Keratinocyte (primary cell): ENCODE measurements at regions not wholly inside any gene's neighbourhood (a gene's known extent, or its start where the extent isn't known, plus 50 kb on each side); places are given as distances from the start of the nearest gene placed in this dataset.
A peak's percentile ranks its signal among the peaks of the same experiment; 100 is the strongest.

Experiments
- DNase-seq: peaks from one replicate; pipeline ENCODE4 v3.0.0-alpha.2; 2011; ENCODE audit warnings: low read depth, missing footprints, low spot score
- FAIRE-seq: peaks from 2 replicates; lab custom pipeline; 2011; peaks lifted over from hg19 to GRCh38; lab: Jason Lieb, UNC
- H2AFZ ChIP-seq: 2 replicates; pipeline ENCODE4 v1.6.0; 2012; ENCODE audit warnings: low read length, control low read depth, inconsistent platforms; ENCODE audit not compliant: control insufficient read depth
- H3K27ac ChIP-seq: 2 replicates; pipeline ENCODE4 v1.5.1; 2011; ENCODE audit warnings: low read length; ENCODE audit not compliant: control insufficient read depth, insufficient read depth
- H3K27me3 ChIP-seq: 3 replicates; pipeline ENCODE4 v1.6.0; 2011; ENCODE audit warnings: low read length; ENCODE audit not compliant: control insufficient read depth, insufficient read depth; ENCODE audit errors: extremely low read depth
- H3K36me3 ChIP-seq, 2 experiments: 2 replicates in 1 of 2; 3 replicates in 1 of 2; pipeline ENCODE4 v1.5.1; 2011; ENCODE audit warnings: low read length in 2 of 2, mild to moderate bottlenecking in 1 of 2; ENCODE audit not compliant: control insufficient read depth in 2 of 2, insufficient read depth in 2 of 2; ENCODE audit errors: extremely low read depth in 1 of 2
- H3K4me1 ChIP-seq: 3 replicates; pipeline ENCODE4 v1.5.1; 2011; ENCODE audit warnings: low read length; ENCODE audit not compliant: control insufficient read depth, insufficient read depth; ENCODE audit errors: extremely low read depth
- H3K4me2 ChIP-seq: 3 replicates; pipeline ENCODE4 v1.6.0; 2011; ENCODE audit warnings: low read depth, low read length; ENCODE audit not compliant: control insufficient read depth, insufficient read depth; ENCODE audit errors: extremely low read depth
- H3K4me3 ChIP-seq, 3 experiments: fragments of 200-600 bp in 1 of 3; sonication (generic) in 1 of 3; 2 replicates in 2 of 3; 3 replicates in 1 of 3; pipeline ENCODE4 v1.5.1; 2011 to 2016; ENCODE audit warnings: low read length in 3 of 3, mild to moderate bottlenecking in 3 of 3, control low read depth in 2 of 3, inconsistent platforms in 1 of 3, low read depth in 1 of 3, mixed read lengths in 1 of 3, mixed run types in 1 of 3, moderate library complexity in 1 of 3; ENCODE audit not compliant: control insufficient read depth in 2 of 3, insufficient read depth in 2 of 3; ENCODE audit errors: extremely low read depth in 1 of 3
- H3K79me2 ChIP-seq: 2 replicates; pipeline ENCODE4 v1.6.0; 2012; ENCODE audit warnings: low read length; ENCODE audit not compliant: control insufficient read depth, insufficient read depth
- H3K9ac ChIP-seq: 3 replicates; pipeline ENCODE4 v1.6.0; 2011; ENCODE audit warnings: low read length; ENCODE audit not compliant: control insufficient read depth, insufficient read depth; ENCODE audit errors: extremely low read depth
- H3K9me1 ChIP-seq: 3 replicates; pipeline ENCODE4 v1.6.0; 2011; ENCODE audit warnings: low read length; ENCODE audit not compliant: control insufficient read depth, insufficient read depth; ENCODE audit errors: extremely low read depth
- H3K9me3 ChIP-seq: 2 replicates; pipeline ENCODE4 v1.5.1; 2012; ENCODE audit warnings: low read depth, low read length; ENCODE audit not compliant: control insufficient read depth
- H4K20me1 ChIP-seq: 3 replicates; pipeline ENCODE4 v1.6.0; 2011; ENCODE audit warnings: low read length; ENCODE audit not compliant: control insufficient read depth, insufficient read depth; ENCODE audit errors: extremely low read depth
- CTCF ChIP-seq, 3 experiments: IDR thresholded peaks in 1 of 3; conservative IDR thresholded peaks in 1 of 3; optimal IDR thresholded peaks in 1 of 3; 2 replicates in 2 of 3; 3 replicates in 1 of 3; pipeline versions ENCODE3 to v1.5.1; 2011; ENCODE audit warnings: low read length in 3 of 3, mild to moderate bottlenecking in 3 of 3, moderate library complexity in 2 of 3, control low read depth in 1 of 3, inconsistent platforms in 1 of 3; ENCODE audit not compliant: insufficient read depth in 2 of 3; ENCODE audit errors: extremely low read depth in 1 of 3
- EZH2 ChIP-seq: IDR thresholded peaks from one replicate; pipeline ENCODE4 v1.6.1; 2012; ENCODE audit warnings: inconsistent platforms, mild to moderate bottlenecking, low read length, moderate library complexity
- dilution Hi-C: fragments of 300-500 bp; cut with MboI; formaldehyde crosslinking; loops from one replicate; pipeline ENCODE4 v1.7.0; 2020; ENCODE audit warnings: low sequenced_read_pairs; ENCODE audit not compliant: extremely low pct_ligation_motif_present

- Histone ChIP-seq H3K4me2 (no peak overlapping the region), H2AFZ (peak overlapping the region; percentile 41), H3K9me3 (no peaks in the 10 kb centered on the region), H3K9me1 (no peaks in the 10 kb centered on the region), H4K20me1 (no peaks in the 10 kb centered on the region), H3K27me3 (no peaks in the 10 kb centered on the region), H3K4me3 (no peak overlapping the region), H3K27ac (no peak overlapping the region), H3K36me3 (no peaks in the 10 kb centered on the region), H3K4me1 (peaks cover 29% of the 10 kb centered on the region), H3K79me2 (no peaks in the 10 kb centered on the region), H3K9ac (no peak overlapping the region)
- dilution Hi-C loops = no loop called here
- FAIRE-seq (peak; percentile 41), DNase-seq (no peak)
- TF ChIP-seq EZH2 (no peak), CTCF (optimal IDR thresholded peaks at IDR 0.05 in 1 of 3, IDR thresholded peaks at IDR 0.05 in 1 of 3, conservative IDR thresholded peaks at IDR 0.05 in 1 of 3; ENCODE audit: extremely low read depth in 1 of 3, insufficient read depth in 2 of 3, low read length in 3 of 3) (no peak)
Measured at GRCh38 chr1:82227306-82228095, 426.8 kb downstream of the ADGRL2 start.

DNA sequence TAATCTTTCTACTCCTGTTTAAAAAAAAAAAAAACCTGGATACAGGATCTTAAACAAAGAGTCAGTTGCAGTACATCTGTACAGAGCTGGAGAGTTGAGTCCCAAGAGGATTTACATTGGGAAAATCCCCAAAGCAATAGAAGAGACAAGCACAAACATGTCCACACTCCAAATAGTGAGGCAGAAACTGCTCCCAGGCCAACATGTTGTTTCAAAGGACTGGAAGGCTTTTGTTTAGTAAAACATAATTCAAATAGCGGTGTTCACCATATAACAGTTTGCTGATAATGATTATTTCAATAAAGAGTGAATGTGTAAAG is 425.4 kb downstream of the ADGRL2 start:
- no peak overlapping the region for H3K9ac ChIP-seq
- no peak for TF ChIP-seq CTCF (optimal IDR thresholded peaks at IDR 0.05 in 1 of 3, IDR thresholded peaks at IDR 0.05 in 1 of 3, conservative IDR thresholded peaks at IDR 0.05 in 1 of 3; ENCODE audit: extremely low read depth in 1 of 3, insufficient read depth in 2 of 3, low read length in 3 of 3)
- TF ChIP-seq EZH2 = no peak
- peaks cover 29% of the 10 kb centered on the region for H3K4me1 ChIP-seq
- H4K20me1 ChIP-seq = no peaks in the 10 kb centered on the region
- H3K27ac ChIP-seq = peak overlapping the region; percentile 62
- H3K36me3 ChIP-seq = no peaks in the 10 kb centered on the region
- FAIRE-seq (peak; percentile 87), DNase-seq (peak; percentile 19)
- no peaks in the 10 kb centered on the region for H3K9me1 ChIP-seq
- H3K4me3 ChIP-seq = peak overlapping the region in 1 of 3 experiments; percentile 12
- no peaks in the 10 kb centered on the region for H3K27me3 ChIP-seq
- no peaks in the 10 kb centered on the region for H3K9me3 ChIP-seq
- H3K79me2 ChIP-seq = no peaks in the 10 kb centered on the region
- peak overlapping the region; percentile 52 for H3K4me2 ChIP-seq
- dilution Hi-C loops = no loop called here
- H2AFZ ChIP-seq = no peak overlapping the region
